WI38 (cell line): ENCODE measurements at regions not wholly inside any gene's neighbourhood (a gene's known extent, or its start where the extent isn't known, plus 50 kb on each side); places are given as distances from the start of the nearest gene placed in this dataset.

Source experiments
- H3K4me3 ChIP-seq: 2 replicates; pipeline ENCODE4 v1.5.1; 2011; ENCODE audit warnings: low read depth, mild to moderate bottlenecking, control low read depth, low read length
- CTCF ChIP-seq: IDR thresholded peaks from 2 replicates; pipeline ENCODE4 v1.5.1; 2012; ENCODE audit warnings: low read depth, mild to moderate bottlenecking, control low read depth, low read length

GRCh38 chr16:51734220-51734619 is 583.1 kb upstream of the SALL1 start:
- H3K4me3 ChIP-seq, result no peak overlapping the region
- no peak for TF ChIP-seq CTCF

DNA sequence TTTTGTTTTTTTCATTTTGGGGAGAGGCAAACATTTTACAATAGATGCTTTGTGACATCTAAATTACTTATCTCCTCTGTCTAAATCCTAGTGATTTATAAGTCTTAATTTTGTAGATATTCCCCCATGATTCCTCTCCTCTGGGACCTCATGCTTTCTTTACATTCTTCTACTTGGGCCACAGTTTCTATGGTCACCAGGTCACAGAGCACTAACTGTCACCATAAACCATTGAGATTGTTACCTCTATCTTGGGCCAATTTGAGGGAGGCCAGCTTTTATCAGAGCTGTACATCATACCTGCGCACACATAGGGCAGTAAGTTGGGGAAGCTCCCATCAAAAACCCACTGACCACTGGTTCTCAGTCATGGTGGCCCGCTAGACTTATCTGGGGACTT is 582.1 kb upstream of the SALL1 start:
- H3K4me3 ChIP-seq, result no peak overlapping the region
- no peak for TF ChIP-seq CTCF

- TF ChIP-seq CTCF, result no peak
Measured at GRCh38 chr16:51731160-51731559, 580.1 kb upstream of the SALL1 start.

DNA sequence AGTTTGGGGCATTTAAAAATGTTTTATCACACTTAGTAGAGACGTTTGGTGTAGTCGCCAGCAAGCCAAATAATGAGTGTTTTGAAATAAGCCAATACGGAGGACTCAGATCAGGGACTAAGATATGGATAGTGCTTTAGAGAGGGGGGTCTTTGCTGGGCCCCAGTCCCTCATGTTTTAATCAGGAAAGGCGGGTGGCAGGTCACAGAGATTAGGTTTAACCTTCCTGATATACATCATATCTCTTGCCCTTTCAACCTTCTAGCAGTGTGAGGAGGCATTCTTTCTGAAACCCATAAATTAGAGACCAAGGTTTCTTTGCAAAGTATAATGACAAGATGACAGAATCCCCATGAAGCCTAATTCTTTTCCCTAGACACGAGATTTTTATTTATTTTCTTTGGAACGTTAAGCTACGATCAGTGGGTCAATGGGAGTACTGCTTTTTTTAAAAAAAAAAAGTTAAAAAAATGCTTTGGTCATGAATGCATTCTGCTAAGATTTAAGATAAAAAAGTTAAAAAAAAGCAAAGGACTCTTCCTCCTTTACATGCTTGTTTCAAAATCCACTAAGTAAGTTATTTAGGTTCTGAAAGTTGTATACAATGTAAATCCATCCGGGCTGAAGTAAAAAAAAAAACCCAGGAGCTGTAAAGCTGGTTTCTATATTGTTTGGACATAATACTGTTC is 572.1 kb upstream of the SALL1 start:
- no peak overlapping the region for H3K4me3 ChIP-seq
- TF ChIP-seq CTCF, result no peak

More at GRCh38 chr16:51731160-51731559, 580.1 kb upstream of the SALL1 start:
- no peak overlapping the region for H3K4me3 ChIP-seq

- H3K4me3 ChIP-seq, result no peak overlapping the region
- TF ChIP-seq CTCF, result no peak
Measured at GRCh38 chr16:51722467-51722866, 571.4 kb upstream of the SALL1 start.

GRCh38 chr16:51719376-51719775 is 568.3 kb upstream of the SALL1 start:
- no peak for TF ChIP-seq CTCF
- no peak overlapping the region for H3K4me3 ChIP-seq

DNA sequence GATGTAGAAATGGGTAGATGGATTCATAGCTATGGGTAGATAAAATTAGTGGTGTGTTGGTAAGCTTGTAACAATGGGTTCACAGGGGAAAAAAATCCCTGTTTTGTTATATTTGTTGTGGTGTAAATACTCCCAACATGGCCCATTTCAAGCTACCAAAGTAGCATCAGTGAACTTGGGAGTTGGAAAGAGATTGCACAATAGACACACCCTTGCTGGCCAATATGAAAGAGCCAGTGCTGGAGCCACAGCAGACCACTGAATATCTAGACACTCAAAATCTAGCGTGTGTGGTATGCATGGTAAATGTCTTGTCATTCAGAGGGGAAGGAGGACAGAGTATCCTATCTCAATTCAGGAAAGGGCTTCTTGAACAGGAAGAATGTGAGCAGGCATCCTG is 565.1 kb upstream of the SALL1 start:
- no peak overlapping the region for H3K4me3 ChIP-seq
- TF ChIP-seq CTCF, result no peak
